Thyroid gland (tissue), 4 donors: ENCODE measurements at regions not wholly inside any gene's neighbourhood (a gene's known extent, or its start where the extent isn't known, plus 50 kb on each side); places are given as distances from the start of the nearest gene placed in this dataset.

Source experiments
- CTCF ChIP-seq, 6 experiments: fragments of 200-600 bp in 3 of 6; fragments of 450-650 bp in 3 of 6; sonication (generic) in 3 of 6; IDR thresholded peaks; one replicate each; pipeline ENCODE4 v1.5.1; 2016 to 2019; ENCODE audit warnings: antibody characterized with exemption in 6 of 6, mild to moderate bottlenecking in 2 of 6, inconsistent platforms in 1 of 6, moderate library complexity in 1 of 6
- POLR2A ChIP-seq, 2 donors: fragments of 450-650 bp; IDR thresholded peaks; one replicate each; pipeline ENCODE4 v1.6.1; 2017; ENCODE audit warnings: antibody characterized with exemption in 2 of 2, mild to moderate bottlenecking in 2 of 2, moderate library complexity in 1 of 2

GRCh38 chr20:51187261-51187660 is 164.4 kb upstream of the KCNG1 start:
- no peak for TF ChIP-seq CTCF (IDR thresholded peaks at IDR 0.05)
- no peak for TF ChIP-seq POLR2A (IDR thresholded peaks at IDR 0.05)
